Panc1 (cell line): ENCODE measurements at regions not wholly inside any gene's neighbourhood (a gene's known extent, or its start where the extent isn't known, plus 50 kb on each side); places are given as distances from the start of the nearest gene placed in this dataset.

ENCODE experiments used
- ATAC-seq: fragments of 200-7000 bp; cut with Tn5 transposase; 2 replicates; pipeline ENCODE4 v1.9.1; 2020; ENCODE audit warnings: mild to moderate bottlenecking, moderate library complexity
- BruUV-seq: library from RNA; stranded (reverse); fragments of 400-500 nt; replicated peaks from 2 replicates; lab custom pipeline; 2021; lab: Mats Ljungman, UMichigan
- CTCF ChIA-PET: fragments of 300-600 bp; sonication (Branson Sonifier 250); formaldehyde crosslinking; loops from one replicate; lab custom pipeline; 2022; ENCODE audit warnings: antibody characterized with exemption; lab: Charles Lee
- POLR2A ChIA-PET: fragments of 300-600 bp; sonication (Branson Sonifier 250); formaldehyde crosslinking; loops from one replicate; lab custom pipeline; 2022; ENCODE audit warnings: antibody characterized with exemption; lab: Charles Lee
- DNase-seq: peaks from one replicate; pipeline ENCODE4 v3.0.0-alpha.2; 2010; ENCODE audit warnings: low read depth, low spot score
- H3K27ac ChIP-seq: 2 replicates; pipeline ENCODE4 v1.5.1; 2011; ENCODE audit warnings: mild to moderate bottlenecking, low read length, inconsistent platforms
- H3K27me3 ChIP-seq: fragments of 200-500 bp; sonication (Bioruptor generic); 2 replicates; pipeline ENCODE4 v1.6.0; 2014; ENCODE audit warnings: low read length, inconsistent platforms; ENCODE audit not compliant: control insufficient read depth, insufficient read depth
- H3K36me3 ChIP-seq: fragments of 200-500 bp; sonication (Bioruptor generic); 2 replicates; pipeline ENCODE4 v1.5.1; 2014; ENCODE audit warnings: inconsistent platforms, mild to moderate bottlenecking, low read length, moderate library complexity; ENCODE audit not compliant: control insufficient read depth, insufficient read depth
- H3K4me1 ChIP-seq: 2 replicates; pipeline ENCODE4 v1.5.1; 2011; ENCODE audit warnings: inconsistent platforms, mild to moderate bottlenecking, low read length, moderate library complexity; ENCODE audit not compliant: control insufficient read depth, insufficient read depth
- H3K4me3 ChIP-seq, 2 experiments: 2 replicates each; pipeline ENCODE4 v1.5.1; 2011 to 2012; ENCODE audit warnings: low read depth in 2 of 2, low read length in 2 of 2, mild to moderate bottlenecking in 2 of 2, inconsistent platforms in 1 of 2, moderate library complexity in 1 of 2
- H3K9me3 ChIP-seq: fragments of 200-500 bp; sonication (Bioruptor generic); 2 replicates; pipeline ENCODE4 v1.5.1; 2014; ENCODE audit warnings: low read depth, mild to moderate bottlenecking, inconsistent platforms, low read length, moderate library complexity; ENCODE audit not compliant: control insufficient read depth, insufficient read depth
- POLR2AphosphoS5 ChIP-seq: IDR thresholded peaks from 2 replicates; pipeline ENCODE4 v1.6.1; 2012; ENCODE audit warnings: mild to moderate bottlenecking, low read depth, low read length, moderate library complexity
- SIN3A ChIP-seq: IDR thresholded peaks from 2 replicates; pipeline ENCODE4 v1.6.1; 2012; ENCODE audit warnings: low read depth, mild to moderate bottlenecking, low read length, moderate library complexity, borderline replicate concordance; ENCODE audit not compliant: insufficient read depth
- TCF7L2 ChIP-seq: IDR thresholded peaks from 2 replicates; pipeline ENCODE4 v1.6.1; 2011; ENCODE audit warnings: mild to moderate bottlenecking, low read depth, low read length, inconsistent platforms
- in situ Hi-C: cut with HindIII; loops from 2 replicates; pipeline ENCODE4 v1.10.0; 2016; ENCODE audit warnings: low sequenced_read_pairs, low pct_unique_long_range_greater_than_20kb
- intact Hi-C: fragments of 100-400 bp; cut with micrococcal nuclease; formaldehyde crosslinking; loops from one replicate; pipeline ENCODE4 v1.10.0; 2022; ENCODE audit not compliant: unreplicated experiment
- TF ChIP-seq, protein P1 (sequence below), 2 experiments: IDR thresholded peaks; 2 replicates each; pipeline ENCODE4 v1.6.1; 2011 to 2012; ENCODE audit warnings: low read depth in 2 of 2, control low read depth in 1 of 2, low read length in 1 of 2, mild to moderate bottlenecking in 1 of 2, moderate library complexity in 1 of 2; ENCODE audit not compliant: insufficient read depth in 1 of 2
- TF ChIP-seq, protein P2 (sequence below): fragments of 450-650 bp; IDR thresholded peaks from 2 replicates; pipeline ENCODE4 v1.5.1; 2017; ENCODE audit warnings: mild to moderate bottlenecking

DNA sequence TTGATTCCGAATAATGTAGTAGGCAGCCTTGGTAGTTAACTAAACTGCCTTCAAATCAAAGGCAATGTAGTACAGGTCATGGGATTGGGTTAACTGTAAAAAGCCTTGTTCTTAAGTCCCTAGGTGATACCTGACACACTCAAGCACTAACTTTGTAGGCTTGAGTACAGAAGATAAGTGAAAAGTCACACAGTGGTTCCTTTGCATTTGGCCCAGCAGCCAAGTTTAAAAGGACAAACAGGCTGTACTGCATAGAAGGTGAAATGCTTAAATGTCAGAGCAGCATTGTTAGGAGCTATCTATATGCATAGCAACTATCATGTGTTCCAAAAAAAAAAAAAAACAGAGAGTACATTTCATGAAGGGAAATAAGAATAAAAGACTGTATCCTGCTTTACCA, 178.4 kb downstream of the ATOH1 start:
- Histone ChIP-seq H3K4me3 (no peak overlapping the region), H3K9me3 (no peaks in the 10 kb centered on the region), H3K36me3 (no peaks in the 10 kb centered on the region), H3K4me1 (no peaks in the 10 kb centered on the region), H3K27me3 (no peaks in the 10 kb centered on the region), H3K27ac (no peak overlapping the region)
- CTCF ChIA-PET = interaction anchor here (0.7 kb wide), 1 partner anchor 111 kb away, joined by 6 read pairs; no protein-coding TSS in a partner anchor
- POLR2A ChIA-PET = no interaction called here
- intact Hi-C loops (no loop called here), in situ Hi-C loops (no loop called here)
- no TSS peak for BruUV-seq
- TF ChIP-seq, protein P1, sequence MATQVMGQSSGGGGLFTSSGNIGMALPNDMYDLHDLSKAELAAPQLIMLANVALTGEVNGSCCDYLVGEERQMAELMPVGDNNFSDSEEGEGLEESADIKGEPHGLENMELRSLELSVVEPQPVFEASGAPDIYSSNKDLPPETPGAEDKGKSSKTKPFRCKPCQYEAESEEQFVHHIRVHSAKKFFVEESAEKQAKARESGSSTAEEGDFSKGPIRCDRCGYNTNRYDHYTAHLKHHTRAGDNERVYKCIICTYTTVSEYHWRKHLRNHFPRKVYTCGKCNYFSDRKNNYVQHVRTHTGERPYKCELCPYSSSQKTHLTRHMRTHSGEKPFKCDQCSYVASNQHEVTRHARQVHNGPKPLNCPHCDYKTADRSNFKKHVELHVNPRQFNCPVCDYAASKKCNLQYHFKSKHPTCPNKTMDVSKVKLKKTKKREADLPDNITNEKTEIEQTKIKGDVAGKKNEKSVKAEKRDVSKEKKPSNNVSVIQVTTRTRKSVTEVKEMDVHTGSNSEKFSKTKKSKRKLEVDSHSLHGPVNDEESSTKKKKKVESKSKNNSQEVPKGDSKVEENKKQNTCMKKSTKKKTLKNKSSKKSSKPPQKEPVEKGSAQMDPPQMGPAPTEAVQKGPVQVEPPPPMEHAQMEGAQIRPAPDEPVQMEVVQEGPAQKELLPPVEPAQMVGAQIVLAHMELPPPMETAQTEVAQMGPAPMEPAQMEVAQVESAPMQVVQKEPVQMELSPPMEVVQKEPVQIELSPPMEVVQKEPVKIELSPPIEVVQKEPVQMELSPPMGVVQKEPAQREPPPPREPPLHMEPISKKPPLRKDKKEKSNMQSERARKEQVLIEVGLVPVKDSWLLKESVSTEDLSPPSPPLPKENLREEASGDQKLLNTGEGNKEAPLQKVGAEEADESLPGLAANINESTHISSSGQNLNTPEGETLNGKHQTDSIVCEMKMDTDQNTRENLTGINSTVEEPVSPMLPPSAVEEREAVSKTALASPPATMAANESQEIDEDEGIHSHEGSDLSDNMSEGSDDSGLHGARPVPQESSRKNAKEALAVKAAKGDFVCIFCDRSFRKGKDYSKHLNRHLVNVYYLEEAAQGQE (IDR thresholded peaks at IDR 0.05; ENCODE audit: insufficient read depth in 1 of 2, low read depth in 2 of 2, low read length in 1 of 2) = no peak
- TF ChIP-seq TCF7L2 (no peak), POLR2AphosphoS5 (no peak), SIN3A (no peak)
- TF ChIP-seq, protein P2, sequence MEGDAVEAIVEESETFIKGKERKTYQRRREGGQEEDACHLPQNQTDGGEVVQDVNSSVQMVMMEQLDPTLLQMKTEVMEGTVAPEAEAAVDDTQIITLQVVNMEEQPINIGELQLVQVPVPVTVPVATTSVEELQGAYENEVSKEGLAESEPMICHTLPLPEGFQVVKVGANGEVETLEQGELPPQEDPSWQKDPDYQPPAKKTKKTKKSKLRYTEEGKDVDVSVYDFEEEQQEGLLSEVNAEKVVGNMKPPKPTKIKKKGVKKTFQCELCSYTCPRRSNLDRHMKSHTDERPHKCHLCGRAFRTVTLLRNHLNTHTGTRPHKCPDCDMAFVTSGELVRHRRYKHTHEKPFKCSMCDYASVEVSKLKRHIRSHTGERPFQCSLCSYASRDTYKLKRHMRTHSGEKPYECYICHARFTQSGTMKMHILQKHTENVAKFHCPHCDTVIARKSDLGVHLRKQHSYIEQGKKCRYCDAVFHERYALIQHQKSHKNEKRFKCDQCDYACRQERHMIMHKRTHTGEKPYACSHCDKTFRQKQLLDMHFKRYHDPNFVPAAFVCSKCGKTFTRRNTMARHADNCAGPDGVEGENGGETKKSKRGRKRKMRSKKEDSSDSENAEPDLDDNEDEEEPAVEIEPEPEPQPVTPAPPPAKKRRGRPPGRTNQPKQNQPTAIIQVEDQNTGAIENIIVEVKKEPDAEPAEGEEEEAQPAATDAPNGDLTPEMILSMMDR = no peak
- ATAC-seq (no peak), DNase-seq (no peak)

DNA sequence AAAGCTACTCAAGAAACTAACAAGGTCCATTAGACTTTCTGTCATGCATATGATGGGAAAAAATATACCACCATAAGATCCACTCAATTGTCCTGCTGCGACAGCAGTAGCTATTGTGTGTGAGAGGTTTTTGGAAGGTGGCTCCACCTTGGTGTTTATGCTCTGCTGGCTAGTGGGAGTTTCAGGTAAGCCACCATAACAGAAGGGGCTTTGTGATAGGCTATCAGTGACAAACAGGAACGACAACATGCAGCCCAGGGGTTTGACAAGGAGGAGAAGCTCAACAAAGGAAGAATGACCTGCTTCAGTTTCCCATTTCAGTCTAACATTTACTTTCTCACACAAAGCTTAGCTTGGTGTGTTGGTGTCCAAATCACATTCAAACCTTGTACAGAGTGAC, 182.6 kb downstream of the ATOH1 start:
- ATAC-seq = no peak
- intact Hi-C loops = no loop called here
- H3K4me1 ChIP-seq = no peaks in the 10 kb centered on the region
- no TSS peak for BruUV-seq
- in situ Hi-C loops = no loop called here
- no peak overlapping the region for H3K27ac ChIP-seq
- H3K4me3 ChIP-seq = no peak overlapping the region
- no peak for DNase-seq
- TF ChIP-seq, protein P2 = no peak
- TF ChIP-seq, protein P1 (IDR thresholded peaks at IDR 0.05; ENCODE audit: insufficient read depth in 1 of 2, low read depth in 2 of 2, low read length in 1 of 2) = no peak
- TF ChIP-seq TCF7L2 = no peak
- TF ChIP-seq POLR2AphosphoS5 = no peak
- TF ChIP-seq SIN3A = no peak
- H3K27me3 ChIP-seq = no peaks in the 10 kb centered on the region
- POLR2A ChIA-PET = no interaction called here
- CTCF ChIA-PET = no interaction called here
- no peaks in the 10 kb centered on the region for H3K9me3 ChIP-seq
- no peaks in the 10 kb centered on the region for H3K36me3 ChIP-seq
